ENCODE measurements at regions not wholly inside any gene's neighbourhood (a gene's known extent, or its start where the extent isn't known, plus 50 kb on each side); places are given as distances from the start of the nearest gene placed in this dataset.

DNA sequence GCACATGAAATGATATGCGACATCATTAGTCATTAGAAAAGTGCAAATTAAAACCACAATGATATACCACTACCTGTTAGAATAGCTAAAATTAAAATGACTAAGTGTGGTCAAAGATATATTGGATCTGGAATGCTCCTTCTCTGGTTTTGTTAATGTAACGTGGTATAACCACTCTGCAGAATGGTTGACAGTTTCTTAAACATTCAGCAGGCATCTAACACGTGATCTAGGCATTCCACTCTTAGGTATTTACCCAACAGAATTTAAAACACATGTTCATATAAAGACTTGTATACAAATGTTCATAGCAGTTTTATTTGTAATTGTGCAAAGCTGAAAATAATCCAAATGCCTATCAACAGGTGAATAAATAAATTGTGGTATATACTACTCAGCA, 165.0 kb upstream of the PLXNA2 start:
- Histone ChIP-seq H3K27me3 (ENCODE audit: insufficient read depth, low read length) (no peaks in the 10 kb centered on the region), H3K4me1 (ENCODE audit: insufficient read depth, low read length) (no peaks in the 10 kb centered on the region), H2AFZ (ENCODE audit: low read depth, low read length) (no peak overlapping the region), H3K4me3 (ENCODE audit: low read length) (no peak overlapping the region), H3K36me3 (ENCODE audit: insufficient read depth, low read length) (no peaks in the 10 kb centered on the region), H3K9me3 (ENCODE audit: low read length) (no peaks in the 10 kb centered on the region)

GRCh38 chr1:208410409-208410808, 166.2 kb upstream of the PLXNA2 start:
- H3K4me3 ChIP-seq (ENCODE audit: low read length) = no peak overlapping the region
- H3K27me3 ChIP-seq (ENCODE audit: insufficient read depth, low read length) = no peaks in the 10 kb centered on the region
- H3K36me3 ChIP-seq (ENCODE audit: insufficient read depth, low read length) = no peaks in the 10 kb centered on the region
- H3K9me3 ChIP-seq (ENCODE audit: low read length) = no peaks in the 10 kb centered on the region
- no peaks in the 10 kb centered on the region for H3K4me1 ChIP-seq (ENCODE audit: insufficient read depth, low read length)
- H2AFZ ChIP-seq (ENCODE audit: low read depth, low read length) = no peak overlapping the region

DNA sequence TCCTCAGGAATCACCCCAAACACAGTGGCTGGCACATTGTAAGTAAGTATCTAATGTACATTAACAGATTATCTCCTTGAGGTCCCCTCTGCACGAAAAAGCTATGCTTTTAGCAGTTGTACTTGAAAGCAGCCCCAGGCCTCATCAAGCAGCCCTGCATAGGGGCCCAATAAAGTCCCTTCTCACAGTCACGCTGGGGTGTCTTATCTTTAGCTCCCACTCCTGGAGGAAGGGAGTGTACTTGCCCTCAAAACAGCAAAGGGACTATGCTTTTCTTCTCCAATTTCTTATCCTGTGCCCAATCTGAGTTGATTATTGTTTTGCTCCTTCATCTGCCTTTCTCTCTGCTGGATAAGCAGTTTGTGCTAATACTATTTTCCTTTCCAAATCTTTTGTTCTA, 168.8 kb upstream of the PLXNA2 start:
- Histone ChIP-seq H3K4me1 (ENCODE audit: insufficient read depth, low read length) (no peaks in the 10 kb centered on the region), H3K36me3 (ENCODE audit: insufficient read depth, low read length) (no peaks in the 10 kb centered on the region), H2AFZ (ENCODE audit: low read depth, low read length) (no peak overlapping the region), H3K4me3 (ENCODE audit: low read length) (no peak overlapping the region), H3K9me3 (ENCODE audit: low read length) (no peaks in the 10 kb centered on the region), H3K27me3 (ENCODE audit: insufficient read depth, low read length) (no peaks in the 10 kb centered on the region)

- H3K4me3 ChIP-seq (ENCODE audit: low read length) = no peak overlapping the region
- no peaks in the 10 kb centered on the region for H3K9me3 ChIP-seq (ENCODE audit: low read length)
- H2AFZ ChIP-seq (ENCODE audit: low read depth, low read length) = no peak overlapping the region
- no peaks in the 10 kb centered on the region for H3K36me3 ChIP-seq (ENCODE audit: insufficient read depth, low read length)
- H3K27me3 ChIP-seq (ENCODE audit: insufficient read depth, low read length) = peaks cover 2% of the 10 kb centered on the region
- no peaks in the 10 kb centered on the region for H3K4me1 ChIP-seq (ENCODE audit: insufficient read depth, low read length)
These were observed 174.5 kb upstream of the PLXNA2 start for GRCh38 chr1:208418667-208419066.

- Histone ChIP-seq H3K4me1 (ENCODE audit: insufficient read depth, low read length) (no peaks in the 10 kb centered on the region), H3K9me3 (ENCODE audit: low read length) (no peaks in the 10 kb centered on the region), H2AFZ (ENCODE audit: low read depth, low read length) (no peak overlapping the region), H3K36me3 (ENCODE audit: insufficient read depth, low read length) (no peaks in the 10 kb centered on the region), H3K4me3 (ENCODE audit: low read length) (no peak overlapping the region), H3K27me3 (ENCODE audit: insufficient read depth, low read length) (peaks cover 2% of the 10 kb centered on the region)
These were observed 175.7 kb upstream of the PLXNA2 start for GRCh38 chr1:208419746-208420420.

GRCh38 chr1:208420696-208421095, 176.5 kb upstream of the PLXNA2 start:
- no peaks in the 10 kb centered on the region for H3K4me1 ChIP-seq (ENCODE audit: insufficient read depth, low read length)
- peaks cover 2% of the 10 kb centered on the region for H3K27me3 ChIP-seq (ENCODE audit: insufficient read depth, low read length)
- no peak overlapping the region for H2AFZ ChIP-seq (ENCODE audit: low read depth, low read length)
- no peaks in the 10 kb centered on the region for H3K9me3 ChIP-seq (ENCODE audit: low read length)
- H3K36me3 ChIP-seq (ENCODE audit: insufficient read depth, low read length) = no peaks in the 10 kb centered on the region
- no peak overlapping the region for H3K4me3 ChIP-seq (ENCODE audit: low read length)

- Histone ChIP-seq H3K4me3 (ENCODE audit: low read length) (no peak overlapping the region), H3K27me3 (ENCODE audit: insufficient read depth, low read length) (peaks cover 2% of the 10 kb centered on the region), H2AFZ (ENCODE audit: low read depth, low read length) (no peak overlapping the region), H3K4me1 (ENCODE audit: insufficient read depth, low read length) (no peaks in the 10 kb centered on the region), H3K36me3 (ENCODE audit: insufficient read depth, low read length) (no peaks in the 10 kb centered on the region), H3K9me3 (ENCODE audit: low read length) (no peaks in the 10 kb centered on the region)
These were observed 177.3 kb upstream of the PLXNA2 start for GRCh38 chr1:208421486-208421885.

DNA sequence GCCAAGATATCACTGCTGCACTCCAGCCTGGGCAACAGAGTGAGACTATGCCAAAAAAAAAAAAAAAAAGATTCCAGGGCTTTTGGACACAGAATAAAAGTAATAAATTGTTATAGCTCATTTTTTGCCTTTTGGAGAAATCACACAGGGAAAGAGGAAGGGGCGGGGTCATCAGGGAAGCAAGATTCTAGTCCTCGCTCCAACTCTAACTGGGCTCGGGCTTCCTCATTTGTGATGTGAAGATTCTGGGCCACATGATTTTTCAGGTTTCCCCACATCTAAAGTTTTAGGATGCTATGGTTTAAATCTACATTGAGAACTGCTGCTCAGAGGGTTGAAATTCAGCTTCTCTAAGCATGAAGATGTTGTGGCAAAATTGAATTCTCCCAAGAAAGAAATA, 179.3 kb upstream of the PLXNA2 start:
- no peaks in the 10 kb centered on the region for H3K4me1 ChIP-seq (ENCODE audit: insufficient read depth, low read length)
- H3K36me3 ChIP-seq (ENCODE audit: insufficient read depth, low read length) = no peaks in the 10 kb centered on the region
- no peak overlapping the region for H2AFZ ChIP-seq (ENCODE audit: low read depth, low read length)
- no peak overlapping the region for H3K4me3 ChIP-seq (ENCODE audit: low read length)
- H3K27me3 ChIP-seq (ENCODE audit: insufficient read depth, low read length) = no peaks in the 10 kb centered on the region
- H3K9me3 ChIP-seq (ENCODE audit: low read length) = no peaks in the 10 kb centered on the region

DNA sequence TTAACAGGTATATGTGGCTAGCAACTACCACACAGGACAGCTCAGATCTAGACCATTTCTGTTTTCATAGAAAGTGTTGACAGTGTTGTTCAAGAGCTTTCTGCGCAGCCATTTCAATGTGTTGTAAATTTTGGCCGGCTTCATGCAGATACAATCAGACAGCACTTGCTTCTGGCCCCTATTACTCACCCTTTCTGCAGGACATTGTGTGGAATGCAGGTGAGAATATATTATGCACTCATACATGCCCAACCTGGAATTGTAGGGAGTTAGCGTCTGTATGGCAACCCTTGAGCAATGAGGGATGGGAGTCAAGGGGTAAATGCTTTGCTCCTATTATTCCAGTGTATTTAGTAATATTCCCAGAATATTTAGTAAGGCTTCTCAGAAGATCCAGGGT, 180.9 kb upstream of the PLXNA2 start:
- Histone ChIP-seq H3K9me3 (ENCODE audit: low read length) (no peaks in the 10 kb centered on the region), H2AFZ (ENCODE audit: low read depth, low read length) (no peak overlapping the region), H3K4me1 (ENCODE audit: insufficient read depth, low read length) (no peaks in the 10 kb centered on the region), H3K36me3 (ENCODE audit: insufficient read depth, low read length) (no peaks in the 10 kb centered on the region), H3K27me3 (ENCODE audit: insufficient read depth, low read length) (no peaks in the 10 kb centered on the region), H3K4me3 (ENCODE audit: low read length) (no peak overlapping the region)

- Histone ChIP-seq H3K27me3 (ENCODE audit: insufficient read depth, low read length) (no peaks in the 10 kb centered on the region), H3K36me3 (ENCODE audit: insufficient read depth, low read length) (no peaks in the 10 kb centered on the region), H3K4me1 (ENCODE audit: insufficient read depth, low read length) (peaks cover 18% of the 10 kb centered on the region), H3K9me3 (ENCODE audit: low read length) (no peaks in the 10 kb centered on the region), H3K4me3 (ENCODE audit: low read length) (no peak overlapping the region), H2AFZ (ENCODE audit: low read depth, low read length) (no peak overlapping the region)
These were observed 186.0 kb upstream of the PLXNA2 start for GRCh38 chr1:208430220-208430619.

- no peaks in the 10 kb centered on the region for H3K9me3 ChIP-seq (ENCODE audit: low read length)
- H2AFZ ChIP-seq (ENCODE audit: low read depth, low read length) = no peak overlapping the region
- H3K27me3 ChIP-seq (ENCODE audit: insufficient read depth, low read length) = no peaks in the 10 kb centered on the region
- H3K36me3 ChIP-seq (ENCODE audit: insufficient read depth, low read length) = no peaks in the 10 kb centered on the region
- no peak overlapping the region for H3K4me3 ChIP-seq (ENCODE audit: low read length)
- peaks cover 18% of the 10 kb centered on the region for H3K4me1 ChIP-seq (ENCODE audit: insufficient read depth, low read length)
These were observed 187.5 kb upstream of the PLXNA2 start for GRCh38 chr1:208431721-208432120.

GRCh38 chr1:208432346-208432745, 188.2 kb upstream of the PLXNA2 start:
- H3K4me3 ChIP-seq (ENCODE audit: low read length) = no peak overlapping the region
- H3K36me3 ChIP-seq (ENCODE audit: insufficient read depth, low read length) = no peaks in the 10 kb centered on the region
- peaks cover 18% of the 10 kb centered on the region for H3K4me1 ChIP-seq (ENCODE audit: insufficient read depth, low read length)
- H2AFZ ChIP-seq (ENCODE audit: low read depth, low read length) = no peak overlapping the region
- H3K27me3 ChIP-seq (ENCODE audit: insufficient read depth, low read length) = no peaks in the 10 kb centered on the region
- no peaks in the 10 kb centered on the region for H3K9me3 ChIP-seq (ENCODE audit: low read length)

GRCh38 chr1:208433086-208433485, 188.9 kb upstream of the PLXNA2 start:
- no peak overlapping the region for H2AFZ ChIP-seq (ENCODE audit: low read depth, low read length)
- H3K9me3 ChIP-seq (ENCODE audit: low read length) = no peaks in the 10 kb centered on the region
- no peaks in the 10 kb centered on the region for H3K36me3 ChIP-seq (ENCODE audit: insufficient read depth, low read length)
- no peaks in the 10 kb centered on the region for H3K27me3 ChIP-seq (ENCODE audit: insufficient read depth, low read length)
- H3K4me1 ChIP-seq (ENCODE audit: insufficient read depth, low read length) = peaks cover 18% of the 10 kb centered on the region
- H3K4me3 ChIP-seq (ENCODE audit: low read length) = no peak overlapping the region

DNA sequence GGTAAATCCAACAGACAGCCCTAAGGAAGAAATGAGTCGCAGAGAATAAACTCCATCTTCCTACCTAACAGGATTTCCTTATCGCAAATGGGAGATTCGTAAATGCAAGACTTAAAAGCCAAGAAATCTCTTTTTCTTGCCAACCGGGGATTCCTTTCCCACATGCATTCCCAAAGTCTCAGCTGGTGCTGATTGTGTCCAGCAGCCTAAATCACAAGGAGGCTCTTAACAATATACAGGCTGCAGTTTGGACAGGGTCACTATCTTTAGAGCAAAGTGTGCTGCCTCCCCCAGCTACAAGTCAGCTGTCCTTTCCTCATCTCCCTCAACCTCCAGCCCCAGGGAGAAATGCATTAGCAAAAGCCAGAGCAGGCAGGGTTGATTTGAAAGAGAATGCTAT, 189.8 kb upstream of the PLXNA2 start:
- Histone ChIP-seq H3K4me1 (ENCODE audit: insufficient read depth, low read length) (peaks cover 18% of the 10 kb centered on the region), H3K9me3 (ENCODE audit: low read length) (no peaks in the 10 kb centered on the region), H2AFZ (ENCODE audit: low read depth, low read length) (no peak overlapping the region), H3K36me3 (ENCODE audit: insufficient read depth, low read length) (no peaks in the 10 kb centered on the region), H3K4me3 (ENCODE audit: low read length) (no peak overlapping the region), H3K27me3 (ENCODE audit: insufficient read depth, low read length) (no peaks in the 10 kb centered on the region)
